ENCODE measurements at regions not wholly inside any gene's neighbourhood (a gene's known extent, or its start where the extent isn't known, plus 50 kb on each side); places are given as distances from the start of the nearest gene placed in this dataset.

DNA sequence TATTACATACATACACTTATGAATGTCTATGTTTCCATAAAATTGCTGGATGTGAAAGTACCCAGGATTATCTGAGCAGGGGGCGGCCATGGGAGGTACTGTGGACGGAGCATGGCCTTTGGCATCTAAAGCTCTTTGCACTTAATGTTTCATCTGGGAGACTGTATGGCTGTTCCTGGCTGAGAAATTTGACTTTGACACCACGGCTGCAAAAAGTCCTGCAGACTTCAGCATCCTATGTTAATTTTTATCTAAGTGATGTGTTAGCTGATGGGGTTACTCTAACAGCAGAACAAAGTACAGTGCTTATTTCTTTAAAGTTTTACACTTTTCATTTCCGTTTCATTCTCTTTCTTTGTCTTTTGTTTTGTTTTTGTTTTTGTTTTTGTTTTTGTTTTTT lies 139.8 kb upstream of the STX18 start:
- ChIA-PET POLR2A (no interaction called here), CTCF (interaction anchor here (0.9 to 1.4 kb wide), 2 partner anchors 12 to 163 kb away, joined by 4 to 5 read pairs; no protein-coding TSS in a partner anchor)
- DNase-seq (ENCODE audit: low read depth): no peak
- Histone ChIP-seq H3K27me3 (ENCODE audit: control insufficient read depth, insufficient read depth, low read length) (no peaks in the 10 kb centered on the region; the same call in 1 of the 2 replicates), H3K4me3 (ENCODE audit: low read depth, low read length) (no peak overlapping the region), H3K36me3 (ENCODE audit: control insufficient read depth, insufficient read depth, low read length) (no peaks in the 10 kb centered on the region)
- TF ChIP-seq, protein P1, sequence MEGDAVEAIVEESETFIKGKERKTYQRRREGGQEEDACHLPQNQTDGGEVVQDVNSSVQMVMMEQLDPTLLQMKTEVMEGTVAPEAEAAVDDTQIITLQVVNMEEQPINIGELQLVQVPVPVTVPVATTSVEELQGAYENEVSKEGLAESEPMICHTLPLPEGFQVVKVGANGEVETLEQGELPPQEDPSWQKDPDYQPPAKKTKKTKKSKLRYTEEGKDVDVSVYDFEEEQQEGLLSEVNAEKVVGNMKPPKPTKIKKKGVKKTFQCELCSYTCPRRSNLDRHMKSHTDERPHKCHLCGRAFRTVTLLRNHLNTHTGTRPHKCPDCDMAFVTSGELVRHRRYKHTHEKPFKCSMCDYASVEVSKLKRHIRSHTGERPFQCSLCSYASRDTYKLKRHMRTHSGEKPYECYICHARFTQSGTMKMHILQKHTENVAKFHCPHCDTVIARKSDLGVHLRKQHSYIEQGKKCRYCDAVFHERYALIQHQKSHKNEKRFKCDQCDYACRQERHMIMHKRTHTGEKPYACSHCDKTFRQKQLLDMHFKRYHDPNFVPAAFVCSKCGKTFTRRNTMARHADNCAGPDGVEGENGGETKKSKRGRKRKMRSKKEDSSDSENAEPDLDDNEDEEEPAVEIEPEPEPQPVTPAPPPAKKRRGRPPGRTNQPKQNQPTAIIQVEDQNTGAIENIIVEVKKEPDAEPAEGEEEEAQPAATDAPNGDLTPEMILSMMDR (IDR thresholded peaks at IDR 0.05; ENCODE audit: insufficient read depth, low read depth, low read length): no peak

DNA sequence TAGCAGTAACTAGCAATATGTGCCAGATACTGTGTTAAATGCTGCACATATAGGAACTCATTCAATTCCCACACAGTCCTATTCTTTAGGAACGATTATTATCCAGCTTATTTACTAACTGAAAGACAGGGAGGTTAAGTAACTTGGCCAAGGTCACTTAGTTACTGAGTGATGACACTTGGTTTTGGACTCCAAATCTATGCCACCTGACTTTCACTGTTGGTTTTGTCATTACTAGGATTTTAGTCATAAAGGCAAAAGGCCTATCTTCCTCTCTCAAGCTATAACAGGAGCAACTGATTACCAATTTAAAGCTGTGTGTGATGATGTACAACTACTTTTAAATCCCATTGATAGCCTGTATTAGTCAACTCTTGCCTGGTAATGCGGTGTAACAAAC lies 138.9 kb upstream of the STX18 start:
- Histone ChIP-seq H3K36me3 (ENCODE audit: control insufficient read depth, insufficient read depth, low read length) (no peaks in the 10 kb centered on the region), H3K27me3 (ENCODE audit: control insufficient read depth, insufficient read depth, low read length) (no peaks in the 10 kb centered on the region; the same call in 1 of the 2 replicates), H3K4me3 (ENCODE audit: low read depth, low read length) (no peak overlapping the region)
- TF ChIP-seq, protein P1 (IDR thresholded peaks at IDR 0.05; ENCODE audit: insufficient read depth, low read depth, low read length): no peak
- DNase-seq (ENCODE audit: low read depth): no peak
- CTCF ChIA-PET: interaction anchor here (0.9 to 1.2 kb wide), 4 partner anchors 10 to 200 kb away, joined by 3 to 4 read pairs (median 3); no protein-coding TSS in a partner anchor
- POLR2A ChIA-PET: no interaction called here

DNA sequence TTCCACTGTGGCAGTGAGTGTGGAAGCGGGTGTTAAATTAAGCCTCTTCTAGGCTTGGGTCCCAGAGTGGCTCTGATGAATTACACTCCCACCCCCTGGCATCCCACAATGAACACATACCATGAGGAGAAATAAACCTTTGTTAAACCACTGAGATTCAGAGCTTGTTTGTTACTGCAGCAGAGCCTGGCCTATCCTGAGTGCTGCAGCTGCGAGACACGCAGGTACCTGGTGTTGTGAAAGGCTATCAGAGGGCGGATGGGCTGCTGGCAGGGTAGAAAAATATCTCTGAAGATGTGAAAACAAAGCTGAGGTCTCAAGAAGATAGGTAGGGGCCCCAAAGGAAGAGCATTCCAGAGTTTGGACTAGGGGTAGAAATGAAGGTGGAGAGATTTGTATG lies 138.4 kb upstream of the STX18 start:
- Histone ChIP-seq H3K27me3 (ENCODE audit: control insufficient read depth, insufficient read depth, low read length) (no peaks in the 10 kb centered on the region; the same call in 1 of the 2 replicates), H3K4me3 (ENCODE audit: low read depth, low read length) (no peak overlapping the region), H3K36me3 (ENCODE audit: control insufficient read depth, insufficient read depth, low read length) (no peaks in the 10 kb centered on the region)
- TF ChIP-seq, protein P1 (IDR thresholded peaks at IDR 0.05; ENCODE audit: insufficient read depth, low read depth, low read length): no peak
- POLR2A ChIA-PET: no interaction called here
- no peak for DNase-seq (ENCODE audit: low read depth)
- CTCF ChIA-PET: interaction anchor here (1.1 to 1.2 kb wide), 3 partner anchors 9 to 199 kb away, joined by 3 read pairs; no protein-coding TSS in a partner anchor

DNA sequence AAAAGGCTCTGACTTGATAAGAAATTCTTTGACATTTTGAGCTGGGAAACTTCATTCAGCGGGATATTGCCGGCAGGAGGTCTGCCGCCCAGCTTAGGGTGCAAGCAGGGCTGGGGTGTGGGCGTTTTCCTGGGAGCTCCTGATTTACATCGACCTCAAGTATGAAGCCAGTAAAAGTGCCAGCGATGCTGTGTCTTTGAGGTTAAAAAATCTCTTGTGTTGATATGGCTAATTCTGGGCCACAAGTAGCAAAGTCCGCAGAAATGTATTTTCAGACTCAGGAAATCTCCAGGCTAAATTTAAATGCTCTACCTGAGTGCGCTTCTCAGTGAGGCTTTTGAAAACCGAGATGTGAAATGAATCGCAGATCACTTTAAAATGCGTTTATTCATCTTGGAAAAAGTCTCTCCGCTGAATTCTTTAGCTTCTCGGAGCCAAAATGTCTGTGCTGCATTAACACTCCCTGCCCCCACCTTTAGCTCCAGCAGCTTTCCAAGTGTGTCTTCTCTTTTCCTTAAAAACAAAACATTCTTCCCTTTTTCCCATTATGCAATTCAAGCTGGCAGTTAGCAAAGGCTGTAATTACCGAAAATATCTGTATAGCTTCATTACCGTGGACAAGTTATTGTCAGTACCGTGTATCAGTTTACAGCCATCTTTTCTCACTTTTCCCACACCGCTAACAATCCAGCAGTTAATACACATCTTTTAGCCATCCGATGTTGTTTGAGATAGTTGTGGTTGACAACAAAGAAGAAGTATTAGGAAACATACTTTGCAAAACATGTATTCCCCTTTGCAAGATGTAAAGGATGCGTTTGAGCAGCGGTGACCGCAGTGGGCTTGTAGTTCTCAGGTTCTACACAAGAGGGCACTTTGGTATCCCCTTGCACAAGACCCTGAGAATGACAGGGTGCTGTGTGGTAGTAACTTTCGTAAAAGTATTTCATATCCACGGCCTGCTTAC lies 136.0 kb upstream of the STX18 start:
- peak overlapping the region; percentile 5; the same call in 1 of the 2 replicates for H3K4me3 ChIP-seq (ENCODE audit: low read depth, low read length)
- POLR2A ChIA-PET: interaction anchor here (0.5 kb wide), 1 partner anchor 221 kb away, joined by 4 read pairs; no protein-coding TSS in a partner anchor

DNA sequence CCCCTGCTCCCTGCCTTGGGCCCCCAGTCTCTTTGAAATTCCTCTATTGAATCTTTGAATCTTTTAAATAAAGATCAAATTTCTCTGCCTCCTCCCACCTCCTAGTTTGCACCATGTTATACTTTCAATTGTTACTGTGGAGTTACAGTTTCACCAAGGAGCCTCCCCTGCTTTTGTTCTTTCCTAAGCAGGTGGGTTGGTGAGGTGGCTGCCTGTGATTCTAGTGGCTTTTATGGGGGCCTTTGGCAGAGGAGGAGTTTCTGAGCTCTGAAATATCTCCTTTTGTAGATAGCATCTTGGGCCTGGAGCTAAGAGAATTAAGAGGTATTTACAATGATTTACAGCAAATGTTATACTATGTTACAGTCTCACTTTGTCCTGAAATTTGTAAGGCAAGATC lies 133.8 kb upstream of the STX18 start:
- ChIA-PET CTCF (no interaction called here), POLR2A (no interaction called here)
- DNase-seq (ENCODE audit: low read depth): no peak
- Histone ChIP-seq H3K4me3 (ENCODE audit: low read depth, low read length) (no peak overlapping the region), H3K27me3 (ENCODE audit: control insufficient read depth, insufficient read depth, low read length) (no peaks in the 10 kb centered on the region), H3K36me3 (ENCODE audit: control insufficient read depth, insufficient read depth, low read length) (no peaks in the 10 kb centered on the region)
- TF ChIP-seq, protein P1 (IDR thresholded peaks at IDR 0.05; ENCODE audit: insufficient read depth, low read depth, low read length): no peak

More for the DNA sequence above, 136.0 kb upstream of the STX18 start:
- DNase-seq (ENCODE audit: low read depth): peak; percentile 41
- H3K36me3 ChIP-seq (ENCODE audit: control insufficient read depth, insufficient read depth, low read length): no peaks in the 10 kb centered on the region
- H3K27me3 ChIP-seq (ENCODE audit: control insufficient read depth, insufficient read depth, low read length): no peaks in the 10 kb centered on the region
- CTCF ChIA-PET: interaction anchor here (0.6 to 2.1 kb wide), 16 partner anchors 10 to 308 kb away, joined by 3 to 17 read pairs (median 3); no protein-coding TSS in a partner anchor
- TF ChIP-seq, protein P1 (IDR thresholded peaks at IDR 0.05; ENCODE audit: insufficient read depth, low read depth, low read length): peak; percentile 87
